Right kidney (tissue), 1 donor: ENCODE measurements at regions not wholly inside any gene's neighbourhood (a gene's known extent, or its start where the extent isn't known, plus 50 kb on each side); places are given as distances from the start of the nearest gene placed in this dataset.
"Not testable (repeated sequence)": the region's sequence is repeated elsewhere in the genome, so short reads cannot be mapped to it uniquely, and the experiment has no call there.

Experiments used
- DNase-seq: peaks from one replicate; pipeline ENCODE4 v3.0.0-alpha.2; 2016

- no peak for DNase-seq
Observed at GRCh38 chr4:131531087-131531486, 1618.0 kb upstream of the PCDH10 start.

GRCh38 chr4:131534944-131535645 lies 1614.0 kb upstream of the PCDH10 start:
- DNase-seq: peak; percentile 13

GRCh38 chr4:131540256-131540655 lies 1608.8 kb upstream of the PCDH10 start:
- no peak for DNase-seq

GRCh38 chr4:131547506-131547981 lies 1601.5 kb upstream of the PCDH10 start:
- DNase-seq: no peak

- DNase-seq: no peak
Observed at GRCh38 chr4:131551306-131551705, 1597.8 kb upstream of the PCDH10 start.

GRCh38 chr4:131566026-131566425 lies 1583.1 kb upstream of the PCDH10 start:
- DNase-seq: no peak

- no peak for DNase-seq
Observed at GRCh38 chr4:131584587-131584986, 1564.5 kb upstream of the PCDH10 start.

GRCh38 chr4:131595140-131595539 lies 1554.0 kb upstream of the PCDH10 start:
- no peak for DNase-seq

- DNase-seq: no peak
Observed at GRCh38 chr4:131603705-131604104, 1545.4 kb upstream of the PCDH10 start.

GRCh38 chr4:131609039-131609438 lies 1540.1 kb upstream of the PCDH10 start:
- no peak for DNase-seq

- DNase-seq: not testable (repeated sequence)
Observed at GRCh38 chr4:131610517-131610916, 1538.6 kb upstream of the PCDH10 start.

- DNase-seq: no peak
Observed at GRCh38 chr4:131613086-131613823, 1535.8 kb upstream of the PCDH10 start.

- no peak for DNase-seq
Observed at GRCh38 chr4:131613824-131614216, 1535.3 kb upstream of the PCDH10 start.

- DNase-seq: no peak
Observed at GRCh38 chr4:131632877-131633276, 1516.2 kb upstream of the PCDH10 start.

GRCh38 chr4:131635191-131635590 lies 1513.9 kb upstream of the PCDH10 start:
- DNase-seq: no peak

- DNase-seq: no peak
Observed at GRCh38 chr4:131638781-131639180, 1510.3 kb upstream of the PCDH10 start.

- no peak for DNase-seq
Observed at GRCh38 chr4:131644619-131645018, 1504.5 kb upstream of the PCDH10 start.

- no peak for DNase-seq
Observed at GRCh38 chr4:131649227-131649626, 1499.9 kb upstream of the PCDH10 start.

GRCh38 chr4:131650951-131651350 lies 1498.1 kb upstream of the PCDH10 start:
- DNase-seq: no peak

GRCh38 chr4:131683314-131683713 lies 1465.8 kb upstream of the PCDH10 start:
- DNase-seq: not testable (repeated sequence)

- no peak for DNase-seq
Observed at GRCh38 chr4:131721883-131722282, 1427.2 kb upstream of the PCDH10 start.

GRCh38 chr4:131723069-131723468 lies 1426.0 kb upstream of the PCDH10 start:
- DNase-seq: not testable (repeated sequence)

- DNase-seq: not testable (repeated sequence)
Observed at GRCh38 chr4:131724847-131725246, 1424.2 kb upstream of the PCDH10 start.

GRCh38 chr4:131725521-131725920 lies 1423.6 kb upstream of the PCDH10 start:
- DNase-seq: not testable (repeated sequence)
